Mucosa of descending colon (tissue), 3 donors: ENCODE measurements at regions not wholly inside any gene's neighbourhood (a gene's known extent, or its start where the extent isn't known, plus 50 kb on each side); places are given as distances from the start of the nearest gene placed in this dataset.

Source experiments
- ATAC-seq: fragments of 200-7000 bp; cut with Tn5 transposase; one replicate; pipeline ENCODE4 v1.9.1; 2020; ENCODE audit warnings: mild to moderate bottlenecking, moderate library complexity
- DNase-seq, 3 donors: peaks; one replicate each; pipeline ENCODE4 v3.0.0-alpha.2; 2020
- H3K36me3 ChIP-seq: fragments of 200-600 bp; one replicate; pipeline ENCODE4 v1.8.0; 2021; ENCODE audit warnings: low read depth, mild to moderate bottlenecking
- H3K4me1 ChIP-seq: fragments of 200-600 bp; one replicate; pipeline ENCODE4 v1.8.0; 2021; ENCODE audit warnings: low read depth, mild to moderate bottlenecking
- H3K4me3 ChIP-seq: fragments of 200-600 bp; one replicate; pipeline ENCODE4 v1.8.0; 2021; ENCODE audit warnings: mild to moderate bottlenecking
- H3K9me3 ChIP-seq: fragments of 200-600 bp; one replicate; pipeline ENCODE4 v1.8.0; 2021; ENCODE audit warnings: mild to moderate bottlenecking
- CTCF ChIP-seq: fragments of 200-600 bp; IDR thresholded peaks from one replicate; pipeline ENCODE4 v1.8.0; 2022; ENCODE audit warnings: antibody characterized with exemption, mild to moderate bottlenecking
- intact Hi-C, 2 donors: fragments of 100-400 bp; cut with DNase I in 1 of 2; cut with micrococcal nuclease in 1 of 2; formaldehyde crosslinking; loops; one replicate each; pipeline versions ENCODE4 v1.11.0 to v1.11.1; 2022; cut with DNase I, micrococcal nuclease
- donor health status: DM: no; HTN: no; CAD: no; lungs with moderate emphysema.
- donor health status: DM: no; HTN: no; CAD: no.
- donor health status: DM: no; HTN: yes; CAD: no.

GRCh38 chr2:20141056-20141762 is 83.7 kb downstream of the SDC1 start:
- intact Hi-C loops = no loop called here
- Histone ChIP-seq H3K4me3 (no peak overlapping the region), H3K4me1 (no peaks in the 10 kb centered on the region), H3K9me3 (no peaks in the 10 kb centered on the region), H3K36me3 (no peaks in the 10 kb centered on the region)
- no peak for TF ChIP-seq CTCF
- ATAC-seq = peak; percentile 79
- DNase-seq = peak in 1 of 3 donors; percentile 83

GRCh38 chr2:20140321-20141055 is 84.4 kb downstream of the SDC1 start:
- no peaks in the 10 kb centered on the region for H3K36me3 ChIP-seq
- ATAC-seq (no peak), DNase-seq (no peak)
- no peaks in the 10 kb centered on the region for H3K9me3 ChIP-seq
- TF ChIP-seq CTCF = no peak
- H3K4me3 ChIP-seq = no peak overlapping the region
- intact Hi-C loops = no loop called here
- no peaks in the 10 kb centered on the region for H3K4me1 ChIP-seq

- no peak for TF ChIP-seq CTCF
- no peaks in the 10 kb centered on the region for H3K9me3 ChIP-seq
- intact Hi-C loops = loop anchor here in 1 of 2 donors (10.0 kb wide), 1 partner anchor 85 kb away; the partner anchor contains the start of gene SDC1
- ATAC-seq = no peak
- H3K4me3 ChIP-seq = no peak overlapping the region
- no peak for DNase-seq
- H3K4me1 ChIP-seq = no peaks in the 10 kb centered on the region
- no peaks in the 10 kb centered on the region for H3K36me3 ChIP-seq
These were observed 85.3 kb downstream of the SDC1 start for GRCh38 chr2:20139407-20140172.

GRCh38 chr2:20138696-20139095 is 86.2 kb downstream of the SDC1 start:
- ATAC-seq = no peak
- H3K4me1 ChIP-seq = no peaks in the 10 kb centered on the region
- no peak overlapping the region for H3K4me3 ChIP-seq
- no peak for DNase-seq
- no peaks in the 10 kb centered on the region for H3K36me3 ChIP-seq
- no peak for TF ChIP-seq CTCF
- intact Hi-C loops = loop anchor here in 1 of 2 donors (10.0 kb wide), 1 partner anchor 86 kb away; the partner anchor contains the start of gene SDC1
- no peaks in the 10 kb centered on the region for H3K9me3 ChIP-seq

- DNase-seq (no peak), ATAC-seq (no peak)
- H3K4me3 ChIP-seq = no peak overlapping the region
- intact Hi-C loops = loop anchor here in 1 of 2 donors (10.0 kb wide), 1 partner anchor 87 kb away; the partner anchor contains the start of gene SDC1
- TF ChIP-seq CTCF = no peak
- no peaks in the 10 kb centered on the region for H3K36me3 ChIP-seq
- no peaks in the 10 kb centered on the region for H3K9me3 ChIP-seq
- H3K4me1 ChIP-seq = no peaks in the 10 kb centered on the region
These were observed 86.5 kb upstream of the LAPTM4A start for GRCh38 chr2:20137884-20138283.
